SK-N-SH treated with all-trans-retinoic acid at 6 μM for 48 hours (cell line): ENCODE measurements at regions not wholly inside any gene's neighbourhood (a gene's known extent, or its start where the extent isn't known, plus 50 kb on each side); places are given as distances from the start of the nearest gene placed in this dataset.

ENCODE experiments used
- ATAC-seq: fragments of 200-7000 bp; cut with Tn5 transposase; 3 replicates; pipeline ENCODE4 v1.9.1; 2020; ENCODE audit warnings: mild to moderate bottlenecking, moderate library complexity
- ARNTL ChIP-seq: fragments of 450-650 bp; formaldehyde crosslinking; IDR thresholded peaks from 2 replicates; pipeline ENCODE4 v1.5.0; 2020; ENCODE audit warnings: low read depth, mild to moderate bottlenecking, moderate library complexity, borderline replicate concordance
- BACH2 ChIP-seq: fragments of 250-450 bp; sonication (Bioruptor Pico); IDR thresholded peaks from 2 replicates; pipeline ENCODE4 v1.9.0; 2021; ENCODE audit warnings: mild to moderate bottlenecking, borderline replicate concordance
- CSDC2 ChIP-seq: fragments of 250-450 bp; sonication (Bioruptor Pico); IDR thresholded peaks from 2 replicates; pipeline ENCODE4 v1.5.0; 2020; ENCODE audit warnings: mild to moderate bottlenecking, moderate library complexity
- GLIS3 ChIP-seq: fragments of 250-450 bp; sonication (Bioruptor Pico); IDR thresholded peaks from 2 replicates; pipeline ENCODE4 v1.5.0; 2020; ENCODE audit warnings: mild to moderate bottlenecking, moderate library complexity
- ISL1 ChIP-seq: fragments of 250-450 bp; sonication (Bioruptor Pico); IDR thresholded peaks from 2 replicates; pipeline ENCODE4 v2.1.2; 2022; ENCODE audit warnings: mild to moderate bottlenecking, moderate library complexity
- OSR1 ChIP-seq: fragments of 250-450 bp; sonication (Bioruptor Pico); IDR thresholded peaks from 2 replicates; pipeline ENCODE4 v1.8.0; 2022; ENCODE audit warnings: moderate library complexity, mild to moderate bottlenecking, inconsistent platforms
- PPARA ChIP-seq: fragments of 250-450 bp; sonication (Bioruptor Pico); IDR thresholded peaks from 2 replicates; pipeline ENCODE4 v1.5.0; 2020; ENCODE audit warnings: mild to moderate bottlenecking, borderline replicate concordance
- RARB ChIP-seq: fragments of 250-450 bp; sonication (Bioruptor Pico); IDR thresholded peaks from 2 replicates; pipeline ENCODE4 v1.8.0; 2021; ENCODE audit warnings: mild to moderate bottlenecking, moderate library complexity
- SNAI2 ChIP-seq: fragments of 250-450 bp; sonication (Bioruptor Pico); IDR thresholded peaks from 2 replicates; pipeline ENCODE4 v1.5.0; 2020; ENCODE audit warnings: mild to moderate bottlenecking, moderate library complexity
- TCF4 ChIP-seq: fragments of 250-450 bp; sonication (Bioruptor Pico); IDR thresholded peaks from 2 replicates; pipeline ENCODE4 v1.8.0; 2021; ENCODE audit warnings: mild to moderate bottlenecking, moderate library complexity, borderline replicate concordance
- ZC3H10 ChIP-seq: fragments of 250-450 bp; sonication (Bioruptor Pico); IDR thresholded peaks from 2 replicates; pipeline ENCODE4 v1.5.1; 2021; ENCODE audit warnings: mild to moderate bottlenecking, moderate library complexity
- ZFP30 ChIP-seq: fragments of 450-650 bp; formaldehyde crosslinking; IDR thresholded peaks from 2 replicates; pipeline ENCODE4 v1.5.0; 2022; ENCODE audit warnings: mild to moderate bottlenecking, moderate library complexity
- ZNF565 ChIP-seq: fragments of 450-650 bp; formaldehyde crosslinking; conservative IDR thresholded peaks from 2 replicates; pipeline ENCODE4 v1.5.0; 2020; ENCODE audit warnings: low read depth, mild to moderate bottlenecking, moderate library complexity
- ZNF70 ChIP-seq: fragments of 450-650 bp; formaldehyde crosslinking; IDR thresholded peaks from 2 replicates; pipeline ENCODE4 v1.5.0; 2020; ENCODE audit warnings: mild to moderate bottlenecking, moderate library complexity
- TF ChIP-seq, protein P1 (sequence below): fragments of 250-450 bp; sonication (Bioruptor Pico); IDR thresholded peaks from 2 replicates; pipeline ENCODE4 v1.8.0; 2021; ENCODE audit warnings: low read depth, mild to moderate bottlenecking, moderate library complexity, borderline replicate concordance
- TF ChIP-seq, protein P2 (sequence below): fragments of 250-450 bp; sonication (Bioruptor Pico); IDR thresholded peaks from 2 replicates; pipeline ENCODE4 v1.5.1; 2021; ENCODE audit warnings: mild to moderate bottlenecking, moderate library complexity
- TF ChIP-seq, protein P3 (sequence below): fragments of 250-450 bp; sonication (Bioruptor Pico); IDR thresholded peaks from 2 replicates; pipeline ENCODE4 v1.8.0; 2020; ENCODE audit warnings: mild to moderate bottlenecking, moderate library complexity, borderline replicate concordance
- TF ChIP-seq, protein P4 (sequence below): fragments of 250-450 bp; sonication (Bioruptor Pico); IDR thresholded peaks from 2 replicates; pipeline ENCODE4 v1.5.0; 2020; ENCODE audit warnings: mild to moderate bottlenecking, moderate library complexity

DNA sequence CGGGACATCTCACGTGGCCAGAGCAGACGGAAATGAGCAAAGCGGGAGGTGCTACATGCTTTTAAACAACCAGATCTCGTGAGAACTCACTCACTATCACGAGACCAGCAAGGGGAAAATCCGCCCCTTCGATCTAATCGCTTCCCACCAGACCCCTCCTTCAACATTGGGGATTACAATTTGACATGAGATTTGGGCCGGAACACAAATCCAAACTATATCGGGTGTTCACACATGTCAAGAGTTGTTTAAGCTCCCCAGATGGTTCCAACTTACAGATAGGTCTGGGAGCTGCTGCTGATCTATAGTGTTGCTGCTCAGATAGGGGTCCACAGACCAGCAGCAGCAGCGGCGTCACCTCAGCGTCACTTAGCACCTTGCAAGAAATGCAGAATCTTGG lies 194.9 kb downstream of the GPAM start:
- TF ChIP-seq ARNTL (CRISPR knock-in tag), result no peak
- TF ChIP-seq, protein P1, sequence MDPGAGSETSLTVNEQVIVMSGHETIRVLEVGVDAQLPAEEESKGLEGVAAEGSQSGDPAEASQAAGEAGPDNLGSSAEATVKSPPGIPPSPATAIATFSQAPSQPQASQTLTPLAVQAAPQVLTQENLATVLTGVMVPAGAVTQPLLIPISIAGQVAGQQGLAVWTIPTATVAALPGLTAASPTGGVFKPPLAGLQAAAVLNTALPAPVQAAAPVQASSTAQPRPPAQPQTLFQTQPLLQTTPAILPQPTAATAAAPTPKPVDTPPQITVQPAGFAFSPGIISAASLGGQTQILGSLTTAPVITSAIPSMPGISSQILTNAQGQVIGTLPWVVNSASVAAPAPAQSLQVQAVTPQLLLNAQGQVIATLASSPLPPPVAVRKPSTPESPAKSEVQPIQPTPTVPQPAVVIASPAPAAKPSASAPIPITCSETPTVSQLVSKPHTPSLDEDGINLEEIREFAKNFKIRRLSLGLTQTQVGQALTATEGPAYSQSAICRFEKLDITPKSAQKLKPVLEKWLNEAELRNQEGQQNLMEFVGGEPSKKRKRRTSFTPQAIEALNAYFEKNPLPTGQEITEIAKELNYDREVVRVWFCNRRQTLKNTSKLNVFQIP (CRISPR knock-in tag), result no peak
- no peak for TF ChIP-seq PPARA
- TF ChIP-seq RARB (CRISPR knock-in tag), result no peak
- no peak for TF ChIP-seq BACH2 (CRISPR knock-in tag)
- TF ChIP-seq, protein P2, sequence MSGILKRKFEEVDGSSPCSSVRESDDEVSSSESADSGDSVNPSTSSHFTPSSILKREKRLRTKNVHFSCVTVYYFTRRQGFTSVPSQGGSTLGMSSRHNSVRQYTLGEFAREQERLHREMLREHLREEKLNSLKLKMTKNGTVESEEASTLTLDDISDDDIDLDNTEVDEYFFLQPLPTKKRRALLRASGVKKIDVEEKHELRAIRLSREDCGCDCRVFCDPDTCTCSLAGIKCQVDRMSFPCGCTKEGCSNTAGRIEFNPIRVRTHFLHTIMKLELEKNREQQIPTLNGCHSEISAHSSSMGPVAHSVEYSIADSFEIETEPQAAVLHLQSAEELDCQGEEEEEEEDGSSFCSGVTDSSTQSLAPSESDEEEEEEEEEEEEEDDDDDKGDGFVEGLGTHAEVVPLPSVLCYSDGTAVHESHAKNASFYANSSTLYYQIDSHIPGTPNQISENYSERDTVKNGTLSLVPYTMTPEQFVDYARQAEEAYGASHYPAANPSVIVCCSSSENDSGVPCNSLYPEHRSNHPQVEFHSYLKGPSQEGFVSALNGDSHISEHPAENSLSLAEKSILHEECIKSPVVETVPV, result no peak
- no peak for TF ChIP-seq ISL1 (CRISPR knock-in tag)
- no peak for TF ChIP-seq ZFP30 (CRISPR knock-in tag)

DNA sequence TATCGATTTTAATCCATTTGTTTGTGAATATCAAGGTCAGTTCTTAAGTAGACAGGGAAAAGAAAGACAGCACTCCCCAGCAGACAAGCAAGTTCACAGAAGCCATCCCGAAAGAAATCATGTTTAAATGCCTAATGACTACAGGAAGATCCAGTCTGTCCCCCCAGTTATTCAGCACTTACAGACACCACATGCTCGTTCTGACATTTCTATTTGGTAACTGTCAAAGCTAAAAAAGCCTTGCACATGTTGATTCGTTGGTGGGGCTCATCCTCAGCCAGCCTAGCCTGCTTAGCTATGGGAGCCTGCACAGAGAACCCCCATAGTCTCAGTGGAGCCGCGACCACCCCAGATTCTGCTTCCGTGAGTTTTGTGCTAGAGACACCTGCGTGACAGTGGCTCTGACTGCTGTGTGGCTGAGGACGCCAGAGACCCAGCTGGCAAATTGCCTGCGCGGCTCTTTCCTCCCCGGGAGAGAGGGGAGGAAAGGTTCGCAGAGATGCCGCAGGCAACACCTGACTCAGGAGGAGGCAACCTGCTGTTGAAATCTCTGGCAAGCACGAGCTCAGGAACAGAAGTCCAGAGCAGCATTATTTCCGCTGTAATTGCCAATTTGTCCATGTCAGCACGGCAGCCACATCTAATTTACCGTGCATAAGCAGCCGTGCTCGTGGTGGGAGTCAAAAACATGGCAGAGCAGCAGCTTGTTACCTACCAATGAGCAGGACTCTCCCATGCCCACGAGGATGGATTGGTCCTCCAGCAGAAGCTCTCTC lies 194.2 kb downstream of the GPAM start:
- no peak for TF ChIP-seq TCF4 (CRISPR knock-in tag)
- TF ChIP-seq, protein P1 (CRISPR knock-in tag), result no peak
- TF ChIP-seq GLIS3 (CRISPR knock-in tag), result no peak
- TF ChIP-seq ZNF565, result no peak
- no peak for TF ChIP-seq ZC3H10 (CRISPR knock-in tag)
- no peak for TF ChIP-seq ZNF70 (CRISPR knock-in tag)
- no peak for TF ChIP-seq ISL1 (CRISPR knock-in tag)
- TF ChIP-seq, protein P3, sequence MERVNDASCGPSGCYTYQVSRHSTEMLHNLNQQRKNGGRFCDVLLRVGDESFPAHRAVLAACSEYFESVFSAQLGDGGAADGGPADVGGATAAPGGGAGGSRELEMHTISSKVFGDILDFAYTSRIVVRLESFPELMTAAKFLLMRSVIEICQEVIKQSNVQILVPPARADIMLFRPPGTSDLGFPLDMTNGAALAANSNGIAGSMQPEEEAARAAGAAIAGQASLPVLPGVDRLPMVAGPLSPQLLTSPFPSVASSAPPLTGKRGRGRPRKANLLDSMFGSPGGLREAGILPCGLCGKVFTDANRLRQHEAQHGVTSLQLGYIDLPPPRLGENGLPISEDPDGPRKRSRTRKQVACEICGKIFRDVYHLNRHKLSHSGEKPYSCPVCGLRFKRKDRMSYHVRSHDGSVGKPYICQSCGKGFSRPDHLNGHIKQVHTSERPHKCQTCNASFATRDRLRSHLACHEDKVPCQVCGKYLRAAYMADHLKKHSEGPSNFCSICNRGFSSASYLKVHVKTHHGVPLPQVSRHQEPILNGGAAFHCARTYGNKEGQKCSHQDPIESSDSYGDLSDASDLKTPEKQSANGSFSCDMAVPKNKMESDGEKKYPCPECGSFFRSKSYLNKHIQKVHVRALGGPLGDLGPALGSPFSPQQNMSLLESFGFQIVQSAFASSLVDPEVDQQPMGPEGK (CRISPR knock-in tag), result no peak
- no peak for TF ChIP-seq OSR1 (CRISPR knock-in tag)
- no peak for TF ChIP-seq SNAI2 (CRISPR knock-in tag)
- TF ChIP-seq, protein P2, result no peak
- no peak for ATAC-seq

More for the DNA sequence above, 194.9 kb downstream of the GPAM start:
- no peak for ATAC-seq

DNA sequence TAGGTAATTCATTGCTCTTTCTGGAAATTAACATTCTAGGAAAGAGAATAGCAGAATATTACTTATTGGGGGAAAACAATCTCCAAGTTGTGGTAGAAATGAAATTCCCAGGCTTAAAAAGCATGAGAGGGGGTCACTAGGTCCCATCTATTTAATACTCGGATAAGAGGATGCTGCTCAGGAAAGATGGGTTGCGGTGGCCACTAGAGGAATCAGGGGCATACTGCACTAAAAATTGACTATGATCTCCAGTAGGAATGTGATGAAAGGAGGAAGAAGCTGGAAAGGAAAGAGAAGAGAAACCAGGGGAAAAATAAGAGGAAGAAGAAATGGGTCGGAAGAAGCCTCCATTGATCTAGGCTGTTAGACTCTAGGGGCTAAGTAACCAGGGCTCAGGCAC lies 192.8 kb downstream of the GPAM start:
- ATAC-seq, result no peak
- TF ChIP-seq ARNTL (CRISPR knock-in tag), result no peak
- no peak for TF ChIP-seq BACH2 (CRISPR knock-in tag)
- TF ChIP-seq, protein P1 (CRISPR knock-in tag), result no peak
- TF ChIP-seq, protein P3 (CRISPR knock-in tag), result no peak
- no peak for TF ChIP-seq ZNF565
- no peak for TF ChIP-seq PPARA
- no peak for TF ChIP-seq TCF4 (CRISPR knock-in tag)
- TF ChIP-seq, protein P4, sequence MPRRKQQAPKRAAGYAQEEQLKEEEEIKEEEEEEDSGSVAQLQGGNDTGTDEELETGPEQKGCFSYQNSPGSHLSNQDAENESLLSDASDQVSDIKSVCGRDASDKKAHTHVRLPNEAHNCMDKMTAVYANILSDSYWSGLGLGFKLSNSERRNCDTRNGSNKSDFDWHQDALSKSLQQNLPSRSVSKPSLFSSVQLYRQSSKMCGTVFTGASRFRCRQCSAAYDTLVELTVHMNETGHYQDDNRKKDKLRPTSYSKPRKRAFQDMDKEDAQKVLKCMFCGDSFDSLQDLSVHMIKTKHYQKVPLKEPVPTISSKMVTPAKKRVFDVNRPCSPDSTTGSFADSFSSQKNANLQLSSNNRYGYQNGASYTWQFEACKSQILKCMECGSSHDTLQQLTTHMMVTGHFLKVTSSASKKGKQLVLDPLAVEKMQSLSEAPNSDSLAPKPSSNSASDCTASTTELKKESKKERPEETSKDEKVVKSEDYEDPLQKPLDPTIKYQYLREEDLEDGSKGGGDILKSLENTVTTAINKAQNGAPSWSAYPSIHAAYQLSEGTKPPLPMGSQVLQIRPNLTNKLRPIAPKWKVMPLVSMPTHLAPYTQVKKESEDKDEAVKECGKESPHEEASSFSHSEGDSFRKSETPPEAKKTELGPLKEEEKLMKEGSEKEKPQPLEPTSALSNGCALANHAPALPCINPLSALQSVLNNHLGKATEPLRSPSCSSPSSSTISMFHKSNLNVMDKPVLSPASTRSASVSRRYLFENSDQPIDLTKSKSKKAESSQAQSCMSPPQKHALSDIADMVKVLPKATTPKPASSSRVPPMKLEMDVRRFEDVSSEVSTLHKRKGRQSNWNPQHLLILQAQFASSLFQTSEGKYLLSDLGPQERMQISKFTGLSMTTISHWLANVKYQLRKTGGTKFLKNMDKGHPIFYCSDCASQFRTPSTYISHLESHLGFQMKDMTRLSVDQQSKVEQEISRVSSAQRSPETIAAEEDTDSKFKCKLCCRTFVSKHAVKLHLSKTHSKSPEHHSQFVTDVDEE, result no peak
- TF ChIP-seq CSDC2 (CRISPR knock-in tag), result no peak
- no peak for TF ChIP-seq ZFP30 (CRISPR knock-in tag)
